ENCODE measurements at regions not wholly inside any gene's neighbourhood (a gene's known extent, or its start where the extent isn't known, plus 50 kb on each side); places are given as distances from the start of the nearest gene placed in this dataset.

- no CpG with 5 or more reads among the region's 1 CpG for WGBS
- H3K9me3 ChIP-seq = no peaks in the 10 kb centered on the region
- no peak overlapping the region for H3K27ac ChIP-seq (replicated peaks in 1 of 4)
- H3K36me3 ChIP-seq = no peaks in the 10 kb centered on the region
- no peak for DNase-seq (ENCODE audit: extremely low spot score)
- H3K27me3 ChIP-seq = no peaks in the 10 kb centered on the region
- no peak overlapping the region for H3K4me3 ChIP-seq
- TF ChIP-seq POLR2AphosphoS5 (IDR thresholded peaks at IDR 0.05) = no peak
- TF ChIP-seq EP300 (IDR thresholded peaks at IDR 0.05) = no peak
- no peak for TF ChIP-seq POLR2A (IDR thresholded peaks at IDR 0.05; ENCODE audit: low read depth)
- TF ChIP-seq CTCF (IDR thresholded peaks at IDR 0.05) = no peak
- no peaks in the 10 kb centered on the region for H3K4me1 ChIP-seq
- intact Hi-C loops (cut with DNase I) = no loop called here
Observed at GRCh38 chr4:59925290-59925689, 1274.8 kb upstream of the ADGRL3 start.

GRCh38 chr4:59936566-59936965, 1263.6 kb upstream of the ADGRL3 start:
- TF ChIP-seq CTCF (IDR thresholded peaks at IDR 0.05) (no peak), POLR2A (IDR thresholded peaks at IDR 0.05; ENCODE audit: low read depth) (no peak), POLR2AphosphoS5 (IDR thresholded peaks at IDR 0.05) (no peak), EP300 (IDR thresholded peaks at IDR 0.05) (no peak)
- Histone ChIP-seq H3K36me3 (no peaks in the 10 kb centered on the region), H3K27me3 (no peaks in the 10 kb centered on the region), H3K27ac (replicated peaks in 1 of 4) (no peak overlapping the region), H3K9me3 (no peaks in the 10 kb centered on the region), H3K4me1 (no peaks in the 10 kb centered on the region), H3K4me3 (no peak overlapping the region)
- no peak for DNase-seq (ENCODE audit: extremely low spot score)
- intact Hi-C loops (cut with DNase I) = no loop called here
- WGBS = 85% methylated on average over 3 of the region's 3 CpGs

GRCh38 chr4:59938166-59938565, 1262.0 kb upstream of the ADGRL3 start:
- WGBS = 65% methylated on average over 1 of the region's 1 CpG
- no peak for DNase-seq (ENCODE audit: extremely low spot score)
- Histone ChIP-seq H3K36me3 (no peaks in the 10 kb centered on the region), H3K27me3 (no peaks in the 10 kb centered on the region), H3K4me3 (no peak overlapping the region), H3K4me1 (no peaks in the 10 kb centered on the region), H3K27ac (replicated peaks in 1 of 4) (no peak overlapping the region), H3K9me3 (no peaks in the 10 kb centered on the region)
- intact Hi-C loops (cut with DNase I) = no loop called here
- no peak for TF ChIP-seq POLR2A (IDR thresholded peaks at IDR 0.05; ENCODE audit: low read depth)
- no peak for TF ChIP-seq EP300 (IDR thresholded peaks at IDR 0.05)
- TF ChIP-seq POLR2AphosphoS5 (IDR thresholded peaks at IDR 0.05) = no peak
- TF ChIP-seq CTCF (IDR thresholded peaks at IDR 0.05) = no peak

GRCh38 chr4:59945277-59945676, 1254.8 kb upstream of the ADGRL3 start:
- Histone ChIP-seq H3K4me3 (no peak overlapping the region), H3K27me3 (no peaks in the 10 kb centered on the region), H3K36me3 (no peaks in the 10 kb centered on the region), H3K9me3 (no peaks in the 10 kb centered on the region), H3K4me1 (no peaks in the 10 kb centered on the region), H3K27ac (replicated peaks in 1 of 4) (no peak overlapping the region)
- 60% methylated on average over 2 of the region's 2 CpGs for WGBS
- TF ChIP-seq POLR2A (IDR thresholded peaks at IDR 0.05; ENCODE audit: low read depth) (no peak), EP300 (IDR thresholded peaks at IDR 0.05) (no peak), POLR2AphosphoS5 (IDR thresholded peaks at IDR 0.05) (no peak), CTCF (IDR thresholded peaks at IDR 0.05) (no peak)
- intact Hi-C loops (cut with DNase I) = no loop called here
- no peak for DNase-seq (ENCODE audit: extremely low spot score)

GRCh38 chr4:59945716-59946115, 1254.4 kb upstream of the ADGRL3 start:
- 79% methylated on average over 1 of the region's 1 CpG for WGBS
- Histone ChIP-seq H3K4me1 (no peaks in the 10 kb centered on the region), H3K36me3 (no peaks in the 10 kb centered on the region), H3K27ac (replicated peaks in 1 of 4) (no peak overlapping the region), H3K9me3 (no peaks in the 10 kb centered on the region), H3K27me3 (no peaks in the 10 kb centered on the region), H3K4me3 (no peak overlapping the region)
- TF ChIP-seq POLR2AphosphoS5 (IDR thresholded peaks at IDR 0.05) (no peak), POLR2A (IDR thresholded peaks at IDR 0.05; ENCODE audit: low read depth) (no peak), EP300 (IDR thresholded peaks at IDR 0.05) (no peak), CTCF (IDR thresholded peaks at IDR 0.05) (no peak)
- no peak for DNase-seq (ENCODE audit: extremely low spot score)
- intact Hi-C loops (cut with DNase I) = no loop called here
